Erythroblast (primary cell): ENCODE measurements at regions not wholly inside any gene's neighbourhood (a gene's known extent, or its start where the extent isn't known, plus 50 kb on each side); places are given as distances from the start of the nearest gene placed in this dataset.

Source experiments
- DNase-seq, 2 experiments: peaks; one replicate each; lab custom pipeline; 2025; lab: John Stamatoyannopoulos, UW
- GATA1 ChIP-seq: IDR thresholded peaks from 2 replicates; pipeline ENCODE4 v1.6.1; 2011; ENCODE audit warnings: low read depth, mild to moderate bottlenecking, control low read depth, low read length, moderate library complexity
- POLR2A ChIP-seq: IDR thresholded peaks from 2 replicates; pipeline ENCODE4 v1.6.1; 2011; ENCODE audit warnings: mild to moderate bottlenecking, low read length

GRCh38 chr1:204797401-204797800 lies 73.3 kb upstream of the NFASC start:
- DNase-seq: no peak
- TF ChIP-seq GATA1: no peak

- TF ChIP-seq GATA1 (no peak), POLR2A (no peak)
- no peak for DNase-seq
Measured at GRCh38 chr1:204799630-204800029, 71.0 kb upstream of the NFASC start.

- no peak for DNase-seq
- TF ChIP-seq POLR2A (no peak), GATA1 (no peak)
Measured at GRCh38 chr1:204801211-204801610, 69.5 kb upstream of the NFASC start.

- no peak for DNase-seq
- no peak for TF ChIP-seq POLR2A
- no peak for TF ChIP-seq GATA1
Measured at GRCh38 chr1:204802401-204803175, 68.1 kb upstream of the NFASC start.

- DNase-seq: no peak
- TF ChIP-seq POLR2A: no peak
- no peak for TF ChIP-seq GATA1
Measured at GRCh38 chr1:204803607-204804006, 67.1 kb upstream of the NFASC start.

GRCh38 chr1:204806943-204807687 lies 63.5 kb upstream of the NFASC start:
- DNase-seq: peak; percentile 85 to 94
- no peak for TF ChIP-seq GATA1
- TF ChIP-seq POLR2A: no peak

GRCh38 chr1:204809488-204809887 lies 61.2 kb upstream of the NFASC start:
- TF ChIP-seq POLR2A: no peak
- TF ChIP-seq GATA1: no peak
- no peak for DNase-seq

GRCh38 chr1:204812842-204813241 lies 57.8 kb upstream of the NFASC start:
- DNase-seq: no peak
- TF ChIP-seq POLR2A (no peak), GATA1 (no peak)

- DNase-seq: no peak
- TF ChIP-seq POLR2A: no peak
Measured at GRCh38 chr1:204813522-204813921, 57.1 kb upstream of the NFASC start.

- no peak for TF ChIP-seq GATA1
- no peak for TF ChIP-seq POLR2A
- no peak for DNase-seq
Measured at GRCh38 chr1:204814166-204814884, 56.3 kb upstream of the NFASC start.

GRCh38 chr1:204817341-204817740 lies 53.3 kb upstream of the NFASC start:
- TF ChIP-seq POLR2A: no peak
- no peak for TF ChIP-seq GATA1
- no peak for DNase-seq

GRCh38 chr1:204818998-204819397 lies 51.7 kb upstream of the NFASC start:
- TF ChIP-seq POLR2A (no peak), GATA1 (no peak)
- no peak for DNase-seq

GRCh38 chr1:204819495-204819894 lies 51.2 kb upstream of the NFASC start:
- TF ChIP-seq GATA1 (no peak), POLR2A (no peak)
- DNase-seq: no peak
